Panc1 (cell line): ENCODE measurements at regions not wholly inside any gene's neighbourhood (a gene's known extent, or its start where the extent isn't known, plus 50 kb on each side); places are given as distances from the start of the nearest gene placed in this dataset.

ENCODE experiments used
- ATAC-seq: fragments of 200-7000 bp; cut with Tn5 transposase; 2 replicates; pipeline ENCODE4 v1.9.1; 2020; ENCODE audit warnings: mild to moderate bottlenecking, moderate library complexity
- BruUV-seq: library from RNA; stranded (reverse); fragments of 400-500 nt; replicated peaks from 2 replicates; lab custom pipeline; 2021; lab: Mats Ljungman, UMichigan
- CTCF ChIA-PET: fragments of 300-600 bp; sonication (Branson Sonifier 250); formaldehyde crosslinking; loops from one replicate; lab custom pipeline; 2022; ENCODE audit warnings: antibody characterized with exemption; lab: Charles Lee
- POLR2A ChIA-PET: fragments of 300-600 bp; sonication (Branson Sonifier 250); formaldehyde crosslinking; loops from one replicate; lab custom pipeline; 2022; ENCODE audit warnings: antibody characterized with exemption; lab: Charles Lee
- DNase-seq: peaks from one replicate; pipeline ENCODE4 v3.0.0-alpha.2; 2010; ENCODE audit warnings: low read depth, low spot score
- H3K27ac ChIP-seq: 2 replicates; pipeline ENCODE4 v1.5.1; 2011; ENCODE audit warnings: mild to moderate bottlenecking, low read length, inconsistent platforms
- H3K27me3 ChIP-seq: fragments of 200-500 bp; sonication (Bioruptor generic); 2 replicates; pipeline ENCODE4 v1.6.0; 2014; ENCODE audit warnings: low read length, inconsistent platforms; ENCODE audit not compliant: control insufficient read depth, insufficient read depth
- H3K36me3 ChIP-seq: fragments of 200-500 bp; sonication (Bioruptor generic); 2 replicates; pipeline ENCODE4 v1.5.1; 2014; ENCODE audit warnings: inconsistent platforms, mild to moderate bottlenecking, low read length, moderate library complexity; ENCODE audit not compliant: control insufficient read depth, insufficient read depth
- H3K4me1 ChIP-seq: 2 replicates; pipeline ENCODE4 v1.5.1; 2011; ENCODE audit warnings: inconsistent platforms, mild to moderate bottlenecking, low read length, moderate library complexity; ENCODE audit not compliant: control insufficient read depth, insufficient read depth
- H3K4me3 ChIP-seq, 2 experiments: 2 replicates each; pipeline ENCODE4 v1.5.1; 2011 to 2012; ENCODE audit warnings: low read depth in 2 of 2, low read length in 2 of 2, mild to moderate bottlenecking in 2 of 2, inconsistent platforms in 1 of 2, moderate library complexity in 1 of 2
- H3K9me3 ChIP-seq: fragments of 200-500 bp; sonication (Bioruptor generic); 2 replicates; pipeline ENCODE4 v1.5.1; 2014; ENCODE audit warnings: low read depth, mild to moderate bottlenecking, inconsistent platforms, low read length, moderate library complexity; ENCODE audit not compliant: control insufficient read depth, insufficient read depth
- POLR2AphosphoS5 ChIP-seq: IDR thresholded peaks from 2 replicates; pipeline ENCODE4 v1.6.1; 2012; ENCODE audit warnings: mild to moderate bottlenecking, low read depth, low read length, moderate library complexity
- SIN3A ChIP-seq: IDR thresholded peaks from 2 replicates; pipeline ENCODE4 v1.6.1; 2012; ENCODE audit warnings: low read depth, mild to moderate bottlenecking, low read length, moderate library complexity, borderline replicate concordance; ENCODE audit not compliant: insufficient read depth
- TCF7L2 ChIP-seq: IDR thresholded peaks from 2 replicates; pipeline ENCODE4 v1.6.1; 2011; ENCODE audit warnings: mild to moderate bottlenecking, low read depth, low read length, inconsistent platforms
- in situ Hi-C: cut with HindIII; loops from 2 replicates; pipeline ENCODE4 v1.10.0; 2016; ENCODE audit warnings: low sequenced_read_pairs, low pct_unique_long_range_greater_than_20kb
- intact Hi-C: fragments of 100-400 bp; cut with micrococcal nuclease; formaldehyde crosslinking; loops from one replicate; pipeline ENCODE4 v1.10.0; 2022; ENCODE audit not compliant: unreplicated experiment
- TF ChIP-seq, protein P1 (sequence below), 2 experiments: IDR thresholded peaks; 2 replicates each; pipeline ENCODE4 v1.6.1; 2011 to 2012; ENCODE audit warnings: low read depth in 2 of 2, control low read depth in 1 of 2, low read length in 1 of 2, mild to moderate bottlenecking in 1 of 2, moderate library complexity in 1 of 2; ENCODE audit not compliant: insufficient read depth in 1 of 2
- TF ChIP-seq, protein P2 (sequence below): fragments of 450-650 bp; IDR thresholded peaks from 2 replicates; pipeline ENCODE4 v1.5.1; 2017; ENCODE audit warnings: mild to moderate bottlenecking

DNA sequence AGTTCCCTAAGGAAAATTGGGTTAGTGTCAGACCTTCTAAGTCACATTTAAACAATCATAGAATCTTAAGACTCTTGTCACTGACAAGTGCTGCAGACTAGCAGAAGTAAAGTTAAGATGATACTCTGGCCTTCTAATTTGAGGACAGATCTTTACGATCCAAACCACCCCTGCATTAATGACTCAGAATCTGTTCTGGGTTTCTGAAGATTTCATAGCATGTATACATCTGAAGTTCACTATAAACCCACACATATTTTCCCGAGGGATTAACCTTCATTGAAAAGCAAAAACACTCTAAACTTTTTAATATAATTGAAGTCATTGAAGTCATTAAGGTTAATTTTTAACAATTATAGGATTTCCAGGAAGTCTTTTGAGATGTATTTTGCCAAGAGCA, 674.3 kb downstream of the IQCM start:
- intact Hi-C loops: no loop called here
- DNase-seq (no peak), ATAC-seq (no peak)
- POLR2A ChIA-PET: interaction anchor here (0.7 kb wide), 1 partner anchor 744 kb away, joined by 3 read pairs; no protein-coding TSS in a partner anchor
- Histone ChIP-seq H3K36me3 (no peaks in the 10 kb centered on the region), H3K4me1 (no peaks in the 10 kb centered on the region), H3K4me3 (no peak overlapping the region), H3K27ac (no peak overlapping the region), H3K9me3 (no peaks in the 10 kb centered on the region), H3K27me3 (no peaks in the 10 kb centered on the region)
- no TSS peak for BruUV-seq
- CTCF ChIA-PET: no interaction called here
- TF ChIP-seq, protein P1, sequence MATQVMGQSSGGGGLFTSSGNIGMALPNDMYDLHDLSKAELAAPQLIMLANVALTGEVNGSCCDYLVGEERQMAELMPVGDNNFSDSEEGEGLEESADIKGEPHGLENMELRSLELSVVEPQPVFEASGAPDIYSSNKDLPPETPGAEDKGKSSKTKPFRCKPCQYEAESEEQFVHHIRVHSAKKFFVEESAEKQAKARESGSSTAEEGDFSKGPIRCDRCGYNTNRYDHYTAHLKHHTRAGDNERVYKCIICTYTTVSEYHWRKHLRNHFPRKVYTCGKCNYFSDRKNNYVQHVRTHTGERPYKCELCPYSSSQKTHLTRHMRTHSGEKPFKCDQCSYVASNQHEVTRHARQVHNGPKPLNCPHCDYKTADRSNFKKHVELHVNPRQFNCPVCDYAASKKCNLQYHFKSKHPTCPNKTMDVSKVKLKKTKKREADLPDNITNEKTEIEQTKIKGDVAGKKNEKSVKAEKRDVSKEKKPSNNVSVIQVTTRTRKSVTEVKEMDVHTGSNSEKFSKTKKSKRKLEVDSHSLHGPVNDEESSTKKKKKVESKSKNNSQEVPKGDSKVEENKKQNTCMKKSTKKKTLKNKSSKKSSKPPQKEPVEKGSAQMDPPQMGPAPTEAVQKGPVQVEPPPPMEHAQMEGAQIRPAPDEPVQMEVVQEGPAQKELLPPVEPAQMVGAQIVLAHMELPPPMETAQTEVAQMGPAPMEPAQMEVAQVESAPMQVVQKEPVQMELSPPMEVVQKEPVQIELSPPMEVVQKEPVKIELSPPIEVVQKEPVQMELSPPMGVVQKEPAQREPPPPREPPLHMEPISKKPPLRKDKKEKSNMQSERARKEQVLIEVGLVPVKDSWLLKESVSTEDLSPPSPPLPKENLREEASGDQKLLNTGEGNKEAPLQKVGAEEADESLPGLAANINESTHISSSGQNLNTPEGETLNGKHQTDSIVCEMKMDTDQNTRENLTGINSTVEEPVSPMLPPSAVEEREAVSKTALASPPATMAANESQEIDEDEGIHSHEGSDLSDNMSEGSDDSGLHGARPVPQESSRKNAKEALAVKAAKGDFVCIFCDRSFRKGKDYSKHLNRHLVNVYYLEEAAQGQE (IDR thresholded peaks at IDR 0.05; ENCODE audit: insufficient read depth in 1 of 2, low read depth in 2 of 2, low read length in 1 of 2): no peak
- TF ChIP-seq SIN3A: no peak
- TF ChIP-seq, protein P2, sequence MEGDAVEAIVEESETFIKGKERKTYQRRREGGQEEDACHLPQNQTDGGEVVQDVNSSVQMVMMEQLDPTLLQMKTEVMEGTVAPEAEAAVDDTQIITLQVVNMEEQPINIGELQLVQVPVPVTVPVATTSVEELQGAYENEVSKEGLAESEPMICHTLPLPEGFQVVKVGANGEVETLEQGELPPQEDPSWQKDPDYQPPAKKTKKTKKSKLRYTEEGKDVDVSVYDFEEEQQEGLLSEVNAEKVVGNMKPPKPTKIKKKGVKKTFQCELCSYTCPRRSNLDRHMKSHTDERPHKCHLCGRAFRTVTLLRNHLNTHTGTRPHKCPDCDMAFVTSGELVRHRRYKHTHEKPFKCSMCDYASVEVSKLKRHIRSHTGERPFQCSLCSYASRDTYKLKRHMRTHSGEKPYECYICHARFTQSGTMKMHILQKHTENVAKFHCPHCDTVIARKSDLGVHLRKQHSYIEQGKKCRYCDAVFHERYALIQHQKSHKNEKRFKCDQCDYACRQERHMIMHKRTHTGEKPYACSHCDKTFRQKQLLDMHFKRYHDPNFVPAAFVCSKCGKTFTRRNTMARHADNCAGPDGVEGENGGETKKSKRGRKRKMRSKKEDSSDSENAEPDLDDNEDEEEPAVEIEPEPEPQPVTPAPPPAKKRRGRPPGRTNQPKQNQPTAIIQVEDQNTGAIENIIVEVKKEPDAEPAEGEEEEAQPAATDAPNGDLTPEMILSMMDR: no peak
- no peak for TF ChIP-seq TCF7L2
- no peak for TF ChIP-seq POLR2AphosphoS5
- in situ Hi-C loops: no loop called here

DNA sequence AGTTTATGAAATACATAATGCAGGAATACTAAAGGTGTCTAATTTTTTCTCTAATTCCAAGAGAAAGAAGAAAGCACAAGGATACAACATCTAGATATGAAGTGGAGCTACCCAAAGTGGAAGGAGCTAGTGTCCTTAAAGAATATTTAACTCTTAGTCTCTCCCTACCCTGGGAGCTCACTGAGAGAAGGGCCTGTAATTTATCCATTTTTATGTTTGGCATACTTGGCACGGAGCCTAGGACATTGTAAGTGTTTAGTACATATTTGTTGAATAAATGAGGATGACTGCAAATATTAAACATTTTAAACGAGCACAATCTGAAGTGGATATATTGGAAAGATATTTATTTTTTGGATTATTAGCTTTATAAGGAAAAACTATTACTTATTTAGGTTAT, 674.8 kb downstream of the IQCM start:
- ChIA-PET POLR2A (no interaction called here), CTCF (no interaction called here)
- BruUV-seq: no TSS peak
- Histone ChIP-seq H3K36me3 (no peaks in the 10 kb centered on the region), H3K4me1 (no peaks in the 10 kb centered on the region), H3K27me3 (no peaks in the 10 kb centered on the region), H3K4me3 (no peak overlapping the region), H3K9me3 (no peaks in the 10 kb centered on the region), H3K27ac (no peak overlapping the region)
- intact Hi-C loops: no loop called here
- no peak for ATAC-seq
- no peak for DNase-seq
- in situ Hi-C loops: no loop called here
- TF ChIP-seq, protein P1 (IDR thresholded peaks at IDR 0.05; ENCODE audit: insufficient read depth in 1 of 2, low read depth in 2 of 2, low read length in 1 of 2): no peak
- no peak for TF ChIP-seq TCF7L2
- TF ChIP-seq, protein P2: no peak
- TF ChIP-seq POLR2AphosphoS5: no peak
- TF ChIP-seq SIN3A: no peak
